HepG2 (cell line): ENCODE measurements at regions not wholly inside any gene's neighbourhood (a gene's known extent, or its start where the extent isn't known, plus 50 kb on each side); places are given as distances from the start of the nearest gene placed in this dataset.
"Not testable (repeated sequence)": the region's sequence is repeated elsewhere in the genome, so short reads cannot be mapped to it uniquely, and the experiment has no call there.

Experiments
- ATAC-seq: fragments of 200-7000 bp; cut with Tn5 transposase; 3 replicates; pipeline ENCODE4 v1.9.1; 2020; ENCODE audit warnings: mild to moderate bottlenecking, moderate library complexity
- BruUV-seq: library from RNA; stranded (reverse); fragments of 400-500 nt; replicated peaks from 2 replicates; lab custom pipeline; 2021; lab: Mats Ljungman, UMichigan
- CTCF ChIA-PET: fragments of 300-600 bp; formaldehyde crosslinking; extraction: SDS; loops from one replicate; lab custom pipeline; 2021; ENCODE audit warnings: low total read pairs, inconsistent platforms, low intra/inter-chr PET ratio; lab: Yijun Ruan, JAX
- POLR2A ChIA-PET: fragments of 350-600 bp; sonication (Branson Sonifier 250); formaldehyde crosslinking; loops from one replicate; lab custom pipeline; 2020; ENCODE audit warnings: antibody characterized with exemption, inconsistent platforms; lab: Yijun Ruan, JAX
- DNase-seq: peaks from one replicate; pipeline ENCODE4 v3.0.0-alpha.2; 2015; ENCODE audit warnings: low spot score
- FAIRE-seq: peaks from 3 replicates; lab custom pipeline; 2011; peaks lifted over from hg19 to GRCh38; lab: Jason Lieb, UNC
- H2AFZ ChIP-seq: one replicate; pipeline ENCODE4 v1.6.1; 2011; ENCODE audit warnings: low read length, inconsistent platforms
- H3K27ac ChIP-seq: fragments of 300-600 bp; 3 replicates; pipeline ENCODE4 v1.8.0; 2011; ENCODE audit warnings: mixed run types, mild to moderate bottlenecking, mixed read lengths, low read length, inconsistent platforms; ENCODE audit not compliant: insufficient read depth; ENCODE audit errors: extremely low read length
- H3K27me3 ChIP-seq, 2 experiments: fragments of 200-600 bp in 1 of 2; 2 replicates in 1 of 2; 3 replicates in 1 of 2; pipeline versions ENCODE4 v1.6.0 to v1.8.0; 2011; ENCODE audit warnings: low read length in 2 of 2, mild to moderate bottlenecking in 2 of 2, moderate library complexity in 2 of 2, inconsistent platforms in 1 of 2; ENCODE audit not compliant: insufficient read depth in 2 of 2, control insufficient read depth in 1 of 2
- H3K36me3 ChIP-seq, 2 experiments: fragments of 200-600 bp in 1 of 2; replicated peaks in 1 of 2; 2 replicates in 1 of 2; 3 replicates in 1 of 2; pipeline versions ENCODE4 v1.5.1 to v1.8.0; 2011; ENCODE audit warnings: low read length in 2 of 2, inconsistent platforms in 1 of 2; ENCODE audit not compliant: insufficient read depth in 2 of 2, control insufficient read depth in 1 of 2
- H3K4me1 ChIP-seq: 2 replicates; pipeline ENCODE4 v1.5.1; 2012; ENCODE audit warnings: low read length, inconsistent platforms; ENCODE audit not compliant: insufficient read depth
- H3K4me2 ChIP-seq: 2 replicates; pipeline ENCODE4 v1.6.0; 2011; ENCODE audit warnings: low read depth, low read length, inconsistent platforms
- H3K4me3 ChIP-seq, 3 experiments: fragments of 200-600 bp in 1 of 3; sonication (generic), shearing (Covaris generic) in 1 of 3; replicated peaks in 1 of 3; 2 replicates each; pipeline ENCODE4 v1.5.1; 2011 to 2016; ENCODE audit warnings: low read length in 3 of 3, inconsistent platforms in 2 of 3, low read depth in 2 of 3, mild to moderate bottlenecking in 2 of 3, control low read depth in 1 of 3, mixed read lengths in 1 of 3; ENCODE audit not compliant: insufficient read depth in 1 of 3
- H3K79me2 ChIP-seq: one replicate; pipeline ENCODE4 v1.6.1; 2011; ENCODE audit warnings: low read length, inconsistent platforms; ENCODE audit not compliant: insufficient read depth
- H3K9ac ChIP-seq: 2 replicates; pipeline ENCODE4 v1.6.0; 2011; ENCODE audit warnings: mild to moderate bottlenecking, low read depth, low read length, inconsistent platforms; ENCODE audit not compliant: insufficient read depth
- H3K9me3 ChIP-seq: 2 replicates; pipeline ENCODE4 v1.5.1; 2012; ENCODE audit warnings: mild to moderate bottlenecking, low read length
- H4K20me1 ChIP-seq: 2 replicates; pipeline ENCODE4 v1.6.0; 2011; ENCODE audit warnings: inconsistent platforms, mild to moderate bottlenecking, low read length, moderate library complexity; ENCODE audit not compliant: insufficient read depth
- ARID2 ChIP-seq: sonication (generic); formaldehyde crosslinking; IDR thresholded peaks from 2 replicates; pipeline ENCODE4 v1.8.1; 2022; ENCODE audit warnings: mild to moderate bottlenecking, missing genetic modification reagents, borderline replicate concordance
- TEAD3 ChIP-seq: optimal IDR thresholded peaks from 2 replicates; pipeline ENCODE3; 2016; ENCODE audit warnings: borderline replicate concordance
- ZNF672 ChIP-seq: sonication (generic); formaldehyde crosslinking; IDR thresholded peaks from 2 replicates; pipeline ENCODE4 v1.8.1; 2022; ENCODE audit warnings: missing genetic modification reagents
- ZNF678 ChIP-seq: sonication (generic); formaldehyde crosslinking; IDR thresholded peaks from 2 replicates; pipeline ENCODE4 v1.4.0; 2020; ENCODE audit warnings: mild to moderate bottlenecking, missing genetic modification reagents
- WGBS: methylation state at CpG from one replicate; pipeline ENCODE4 v1.1.6; 2017; ENCODE audit warnings: low lambda C conversion rate; 5-methylcytosine and 5-hydroxymethylcytosine counted together
- in situ Hi-C: cut with HindIII; loops from 2 replicates; pipeline ENCODE4 v1.10.0; 2017; ENCODE audit warnings: low pct_unique_long_range_greater_than_20kb; ENCODE audit not compliant: extremely low pct_ligation_motif_present
- intact Hi-C: fragments of 100-400 bp; cut with micrococcal nuclease; formaldehyde crosslinking; loops from one replicate; pipeline ENCODE4 v1.10.0; 2022; ENCODE audit not compliant: unreplicated experiment
- TF ChIP-seq, protein P1 (sequence below): sonication (generic); formaldehyde crosslinking; IDR thresholded peaks from 2 replicates; pipeline ENCODE4 v1.4.0; 2020; ENCODE audit warnings: low read depth, mild to moderate bottlenecking, missing genetic modification reagents

GRCh38 chr10:125230251-125230650 lies 69.9 kb upstream of the CTBP2 start:
- DNase-seq (no peak), FAIRE-seq (no peak), ATAC-seq (no peak)
- no peaks in the 10 kb centered on the region for H3K9me3 ChIP-seq
- no peak overlapping the region for H3K4me3 ChIP-seq
- H3K27ac ChIP-seq: no peak overlapping the region
- BruUV-seq: no TSS peak
- ChIA-PET POLR2A (no interaction called here), CTCF (no interaction called here)
- peaks cover 0 to 9% of the 10 kb centered on the region in 2 experiments; a peak in 1 of 5 replicates for H3K27me3 ChIP-seq
- H4K20me1 ChIP-seq: no peaks in the 10 kb centered on the region
- in situ Hi-C loops (no loop called here), intact Hi-C loops (no loop called here)
- H3K36me3 ChIP-seq: no peaks in the 10 kb centered on the region
- H3K79me2 ChIP-seq: no peaks in the 10 kb centered on the region
- no peak overlapping the region for H3K4me2 ChIP-seq
- WGBS: 0% methylated on average over 2 of the region's 2 CpGs
- H3K4me1 ChIP-seq: no peaks in the 10 kb centered on the region
- no peak overlapping the region for H3K9ac ChIP-seq
- TF ChIP-seq TEAD3 (CRISPR knock-in tag) (no peak), ARID2 (no peak), ZNF678 (CRISPR knock-in tag) (no peak), ZNF672 (CRISPR knock-in tag) (no peak)
- TF ChIP-seq, protein P1, sequence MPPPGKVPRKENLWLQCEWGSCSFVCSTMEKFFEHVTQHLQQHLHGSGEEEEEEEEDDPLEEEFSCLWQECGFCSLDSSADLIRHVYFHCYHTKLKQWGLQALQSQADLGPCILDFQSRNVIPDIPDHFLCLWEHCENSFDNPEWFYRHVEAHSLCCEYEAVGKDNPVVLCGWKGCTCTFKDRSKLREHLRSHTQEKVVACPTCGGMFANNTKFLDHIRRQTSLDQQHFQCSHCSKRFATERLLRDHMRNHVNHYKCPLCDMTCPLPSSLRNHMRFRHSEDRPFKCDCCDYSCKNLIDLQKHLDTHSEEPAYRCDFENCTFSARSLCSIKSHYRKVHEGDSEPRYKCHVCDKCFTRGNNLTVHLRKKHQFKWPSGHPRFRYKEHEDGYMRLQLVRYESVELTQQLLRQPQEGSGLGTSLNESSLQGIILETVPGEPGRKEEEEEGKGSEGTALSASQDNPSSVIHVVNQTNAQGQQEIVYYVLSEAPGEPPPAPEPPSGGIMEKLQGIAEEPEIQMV (CRISPR knock-in tag): no peak
- TF ChIP-seq, all 625 proteins: peak for 0
- no peak overlapping the region for H2AFZ ChIP-seq

GRCh38 chr10:125228245-125228940 lies 68.0 kb upstream of the CTBP2 start:
- H3K4me1 ChIP-seq, FAIRE-seq, intact Hi-C loops, DNase-seq, ATAC-seq, H3K27me3 ChIP-seq, in situ Hi-C loops, H3K9me3 ChIP-seq, CTCF ChIA-PET, H3K9ac ChIP-seq, H3K36me3 ChIP-seq, H3K4me2 ChIP-seq, H3K79me2 ChIP-seq, H4K20me1 ChIP-seq, H3K27ac ChIP-seq, POLR2A ChIA-PET, H2AFZ ChIP-seq, H3K4me3 ChIP-seq, BruUV-seq: not testable (repeated sequence)
- WGBS: 57% methylated on average over 38 of the region's 38 CpGs
